AG04450 (cell line): ENCODE measurements at regions not wholly inside any gene's neighbourhood (a gene's known extent, or its start where the extent isn't known, plus 50 kb on each side); places are given as distances from the start of the nearest gene placed in this dataset.

ENCODE experiments used
- CTCF ChIA-PET: fragments of 300-600, 350-600 bp; formaldehyde crosslinking; extraction: SDS; loops from one replicate; lab custom pipeline; 2022; ENCODE audit warnings: antibody characterized with exemption, inconsistent platforms; lab: Charles Lee
- POLR2A ChIA-PET: fragments of 350-600 bp; formaldehyde crosslinking; extraction: SDS; loops from one replicate; lab custom pipeline; 2021; ENCODE audit warnings: antibody characterized with exemption, inconsistent platforms; lab: Yijun Ruan, JAX
- DNase-seq: peaks from one replicate; pipeline ENCODE4 v3.0.0-alpha.2; 2011; ENCODE audit warnings: low read depth, low spot score
- H3K27ac ChIP-seq: one replicate; pipeline ENCODE4 v1.5.1; 2012; ENCODE audit warnings: low read depth, low read length, control low read depth
- H3K27me3 ChIP-seq: one replicate; pipeline ENCODE4 v1.6.0; 2012; ENCODE audit warnings: low read length; ENCODE audit not compliant: control insufficient read depth, insufficient read depth
- H3K4me3 ChIP-seq: 2 replicates; pipeline ENCODE4 v1.5.1; 2011; ENCODE audit warnings: mild to moderate bottlenecking, low read depth, low read length, control low read depth
- H3K9me3 ChIP-seq: 2 replicates; pipeline ENCODE4 v1.5.1; 2012; ENCODE audit warnings: low read length; ENCODE audit not compliant: control insufficient read depth, insufficient read depth
- CTCF ChIP-seq: IDR thresholded peaks from 2 replicates; pipeline ENCODE4 v1.5.1; 2011; ENCODE audit warnings: low read depth, low read length, control low read depth, inconsistent platforms

- TF ChIP-seq CTCF: no peak
- no peak for DNase-seq
- POLR2A ChIA-PET: no interaction called here
- H3K27ac ChIP-seq: no peak overlapping the region
- no peak overlapping the region for H3K4me3 ChIP-seq
- H3K27me3 ChIP-seq: no peaks in the 10 kb centered on the region
- H3K9me3 ChIP-seq: peaks cover 81% of the 10 kb centered on the region
- CTCF ChIA-PET: no interaction called here
These were observed 196.4 kb upstream of the HDAC4 start for GRCh38 chr2:239597216-239597615.

GRCh38 chr2:239596792-239597191, 196.0 kb upstream of the HDAC4 start:
- H3K27ac ChIP-seq: no peak overlapping the region
- DNase-seq: no peak
- H3K9me3 ChIP-seq: peaks cover 82% of the 10 kb centered on the region
- H3K4me3 ChIP-seq: no peak overlapping the region
- TF ChIP-seq CTCF: no peak
- CTCF ChIA-PET: no interaction called here
- POLR2A ChIA-PET: no interaction called here
- no peaks in the 10 kb centered on the region for H3K27me3 ChIP-seq

- DNase-seq: no peak
- ChIA-PET CTCF (no interaction called here), POLR2A (no interaction called here)
- Histone ChIP-seq H3K9me3 (peaks cover 82% of the 10 kb centered on the region), H3K4me3 (no peak overlapping the region), H3K27ac (no peak overlapping the region), H3K27me3 (no peaks in the 10 kb centered on the region)
- TF ChIP-seq CTCF: no peak
These were observed 195.4 kb upstream of the HDAC4 start for GRCh38 chr2:239596253-239596652.

- peaks cover 81% of the 10 kb centered on the region for H3K9me3 ChIP-seq
- H3K4me3 ChIP-seq: no peak overlapping the region
- no peak for DNase-seq
- POLR2A ChIA-PET: no interaction called here
- CTCF ChIA-PET: no interaction called here
- H3K27ac ChIP-seq: no peak overlapping the region
- no peak for TF ChIP-seq CTCF
- H3K27me3 ChIP-seq: no peaks in the 10 kb centered on the region
These were observed 194.9 kb upstream of the HDAC4 start for GRCh38 chr2:239595726-239596125.

- H3K27ac ChIP-seq: no peak overlapping the region
- peaks cover 78% of the 10 kb centered on the region for H3K9me3 ChIP-seq
- H3K27me3 ChIP-seq: no peaks in the 10 kb centered on the region
- CTCF ChIA-PET: no interaction called here
- POLR2A ChIA-PET: no interaction called here
- no peak for DNase-seq
- H3K4me3 ChIP-seq: no peak overlapping the region
- no peak for TF ChIP-seq CTCF
These were observed 194.2 kb upstream of the HDAC4 start for GRCh38 chr2:239594772-239595608.
